ENCODE measurements at regions not wholly inside any gene's neighbourhood (a gene's known extent, or its start where the extent isn't known, plus 50 kb on each side); places are given as distances from the start of the nearest gene placed in this dataset.
A peak's percentile ranks its signal among the peaks of the same experiment; 100 is the strongest.

DNA sequence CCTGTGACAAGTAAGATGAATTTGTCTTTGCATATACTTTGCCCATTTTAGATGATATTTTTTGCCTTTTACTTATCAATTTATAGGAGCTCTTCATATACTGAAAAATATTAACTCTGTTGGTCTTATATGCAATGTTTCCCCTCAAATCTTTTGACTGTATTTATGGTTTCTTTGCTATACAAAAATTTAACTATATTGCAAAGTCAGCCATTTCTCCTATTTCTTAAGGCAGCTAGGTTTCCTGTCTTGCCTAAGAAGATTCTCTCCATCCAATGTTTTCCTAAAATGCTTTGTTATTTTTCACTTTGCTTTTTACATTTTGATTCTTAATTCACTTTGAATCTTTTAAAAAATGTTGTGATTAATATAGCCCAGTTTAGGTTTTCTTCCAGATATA is 273.1 kb downstream of the NSG2 start:
- DNase-seq (ENCODE audit: low spot score) = no peak
- intact Hi-C loops (cut with DNase I) = no loop called here
- ATAC-seq = no peak

DNA sequence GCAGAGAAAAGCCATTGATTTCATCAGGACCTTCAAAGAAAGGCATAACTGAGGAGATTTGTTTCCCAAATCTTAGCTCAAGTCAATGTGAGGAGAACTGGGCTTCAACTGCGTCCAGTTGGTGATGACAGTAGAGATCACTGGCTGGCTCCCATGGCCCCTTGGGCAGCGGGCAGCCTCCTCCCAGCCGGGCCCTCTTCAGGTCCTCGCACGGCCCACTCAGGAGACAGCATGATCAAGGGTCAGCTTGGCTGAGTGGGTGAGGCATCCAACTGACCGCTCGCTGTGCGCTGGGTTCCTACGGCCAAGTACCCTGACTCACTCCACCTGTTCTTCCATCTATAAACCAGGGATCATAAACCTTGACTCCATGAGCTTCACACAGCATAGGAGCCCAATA is 274.0 kb downstream of the NSG2 start:
- intact Hi-C loops (cut with DNase I) = no loop called here
- ATAC-seq = no peak
- no peak for DNase-seq (ENCODE audit: low spot score)

DNA sequence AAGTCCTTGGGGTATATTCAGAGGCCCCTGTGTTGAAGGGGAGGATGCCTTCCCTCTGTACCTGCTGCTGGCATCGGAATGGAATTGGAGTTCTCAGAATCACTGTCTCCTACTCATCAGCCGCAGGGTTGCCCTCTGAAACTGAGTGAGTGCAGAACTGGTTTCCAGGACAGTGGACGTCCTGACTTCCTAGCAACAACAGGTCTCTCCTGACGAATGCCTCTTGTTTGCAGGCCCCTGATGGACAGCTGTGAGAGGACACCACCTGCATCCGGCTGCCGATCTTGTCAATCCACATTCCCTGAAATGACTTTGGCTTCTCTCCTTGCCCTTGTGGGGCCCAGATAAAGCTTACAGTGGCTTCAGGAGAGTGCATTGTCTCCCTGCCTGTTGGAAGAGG is 274.5 kb downstream of the NSG2 start:
- DNase-seq (ENCODE audit: low spot score) (no peak), ATAC-seq (no peak)
- intact Hi-C loops (cut with DNase I) = no loop called here

DNA sequence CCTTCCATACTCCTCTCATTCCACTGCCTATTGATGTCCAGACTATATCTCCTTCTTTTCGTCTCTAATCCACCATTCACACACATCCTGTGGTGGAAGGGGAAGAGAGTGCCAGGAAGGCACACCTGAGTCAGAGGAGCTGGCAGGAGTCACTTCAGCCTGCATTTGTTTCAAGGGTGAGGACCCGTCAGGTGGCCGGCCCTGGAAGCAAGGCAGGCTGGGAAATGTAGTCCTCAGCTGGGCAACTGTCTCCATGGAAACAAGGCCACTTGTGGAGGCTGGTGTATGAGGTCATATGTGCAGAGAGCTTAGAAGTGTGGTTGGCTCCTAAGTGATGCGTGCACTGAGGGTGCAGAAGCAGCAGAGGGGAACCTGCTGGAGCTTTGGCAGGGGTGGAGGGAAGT is 278.4 kb downstream of the NSG2 start:
- intact Hi-C loops (cut with DNase I) = no loop called here
- ATAC-seq (no peak), DNase-seq (ENCODE audit: low spot score) (no peak)

DNA sequence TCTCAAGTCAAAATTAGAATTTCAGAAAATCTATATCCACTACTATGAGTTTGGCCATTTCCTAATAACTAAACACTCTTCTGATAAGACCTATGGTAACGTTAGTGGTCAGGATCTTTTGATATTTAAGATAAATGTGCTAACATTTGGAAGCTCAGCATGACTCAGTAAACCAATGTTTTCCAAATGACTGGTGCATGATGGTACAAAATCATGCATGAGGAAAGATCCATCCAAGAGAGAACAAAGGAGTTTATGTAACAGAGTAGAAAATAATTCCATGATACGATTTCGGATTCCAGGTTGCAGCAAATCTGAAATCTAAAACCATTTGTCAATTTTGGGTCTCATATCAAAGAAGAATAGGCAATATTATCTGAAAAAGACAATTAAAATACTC is 279.2 kb downstream of the NSG2 start:
- no peak for DNase-seq (ENCODE audit: low spot score)
- no peak for ATAC-seq
- intact Hi-C loops (cut with DNase I) = no loop called here

DNA sequence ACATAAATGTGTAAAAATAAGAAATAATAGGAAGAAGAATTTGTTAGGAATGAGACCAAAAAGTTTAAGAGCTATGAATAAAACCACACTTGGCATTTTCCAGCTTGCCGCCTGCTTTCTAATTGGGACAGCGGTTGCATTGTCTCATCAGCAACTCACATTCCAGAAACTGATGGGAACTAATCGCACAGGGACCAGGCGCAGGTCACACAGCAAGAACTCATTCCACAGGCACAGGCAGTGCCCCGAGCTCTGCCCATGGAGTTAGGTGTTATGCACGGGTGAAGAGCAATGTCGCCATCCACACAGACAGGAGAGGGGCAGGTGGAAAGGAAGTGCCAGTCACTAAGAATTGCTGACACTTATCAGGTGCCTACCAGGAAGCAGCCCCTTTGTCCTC is 279.9 kb downstream of the NSG2 start:
- ATAC-seq (no peak), DNase-seq (ENCODE audit: low spot score) (no peak)
- intact Hi-C loops (cut with DNase I) = no loop called here

DNA sequence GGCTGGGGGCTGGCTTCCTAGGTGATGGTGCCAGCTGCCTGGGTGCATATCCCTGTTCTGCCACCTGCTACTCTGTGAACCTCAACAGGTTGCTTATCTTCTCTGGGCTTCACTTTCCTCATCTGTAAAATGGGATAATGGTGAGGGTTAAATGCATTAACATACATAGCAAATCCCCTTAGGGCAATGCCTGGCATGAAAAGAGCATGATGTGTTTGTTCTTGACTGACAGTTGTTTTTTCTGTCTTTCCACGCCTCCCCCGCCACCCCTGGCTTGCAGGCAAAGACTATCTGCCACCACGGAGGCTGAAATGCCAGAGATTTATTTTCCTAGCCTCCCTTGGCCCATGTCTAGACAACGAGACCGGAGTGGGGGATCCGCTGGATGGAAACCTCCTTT is 280.5 kb downstream of the NSG2 start:
- ATAC-seq = no peak
- intact Hi-C loops (cut with DNase I) = no loop called here
- DNase-seq (ENCODE audit: low spot score) = no peak

DNA sequence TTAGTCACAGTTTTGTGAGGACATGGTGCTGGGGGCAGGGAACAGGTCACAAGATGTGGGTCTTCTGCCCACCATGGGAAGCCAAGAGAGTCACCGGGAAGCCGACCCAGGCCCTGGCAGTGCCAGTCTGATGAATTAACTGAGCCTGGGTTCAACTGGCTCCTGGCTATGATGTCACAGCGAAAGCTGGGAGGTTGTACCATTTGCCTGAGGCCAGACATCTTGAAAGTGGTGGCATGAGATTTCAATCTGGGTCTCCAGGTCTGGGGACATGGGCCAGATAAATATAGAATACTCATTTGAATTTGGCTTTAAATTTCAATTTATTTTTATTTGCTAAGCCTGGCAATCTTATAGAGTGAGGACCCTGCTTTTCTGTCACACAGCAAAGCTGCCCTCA is 280.9 kb downstream of the NSG2 start:
- ATAC-seq (no peak), DNase-seq (ENCODE audit: low spot score) (no peak)
- intact Hi-C loops (cut with DNase I) = no loop called here

DNA sequence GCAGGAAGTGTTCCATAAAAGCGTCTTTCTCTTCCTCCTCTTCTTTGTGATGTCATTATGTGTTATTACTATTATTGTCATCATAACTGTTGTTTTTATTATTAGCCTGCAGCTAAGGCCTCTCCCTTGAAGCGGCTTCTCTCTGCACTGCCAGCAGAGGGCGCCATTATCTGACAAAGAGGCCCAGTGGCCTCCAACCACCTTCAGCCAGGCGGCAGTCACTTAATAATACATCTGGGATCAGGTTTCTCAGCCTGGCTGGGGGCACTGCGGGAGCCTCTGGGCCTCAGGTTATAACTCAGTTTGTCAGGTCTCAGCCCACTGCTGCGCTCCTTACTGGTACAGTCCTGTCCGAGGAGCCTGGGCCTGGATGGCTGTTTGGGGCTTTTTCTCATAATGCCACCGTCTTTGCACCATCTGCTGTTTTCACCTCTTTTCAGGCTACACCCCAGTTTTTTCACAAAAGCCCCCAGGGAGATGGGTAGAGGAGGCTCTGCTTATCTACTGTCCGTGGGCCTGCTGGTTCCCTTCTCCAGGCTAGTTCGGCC is 281.9 kb downstream of the NSG2 start:
- intact Hi-C loops (cut with DNase I) = no loop called here
- ATAC-seq = no peak
- peak; percentile 77 for DNase-seq (ENCODE audit: low spot score)

DNA sequence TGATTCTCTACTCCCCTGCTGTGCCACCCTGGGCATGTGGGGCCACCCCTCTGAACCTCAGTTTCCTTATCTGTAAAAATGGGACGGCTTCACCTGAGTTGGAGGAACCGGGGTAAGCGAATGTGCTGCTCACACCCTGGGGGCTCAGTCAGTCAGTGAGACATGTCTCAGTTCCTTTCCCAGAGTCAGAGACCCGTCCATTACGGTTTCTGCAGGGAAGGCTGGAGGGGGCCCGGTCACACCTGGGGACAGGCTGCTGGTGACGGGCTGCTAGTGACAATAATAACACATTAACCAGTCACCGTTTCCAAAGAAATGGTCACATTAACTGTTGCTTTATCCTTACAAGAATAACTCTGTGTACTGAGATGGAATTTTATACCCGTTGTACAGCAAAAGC is 282.4 kb downstream of the NSG2 start:
- ATAC-seq (no peak), DNase-seq (ENCODE audit: low spot score) (no peak)
- intact Hi-C loops (cut with DNase I) = no loop called here

DNA sequence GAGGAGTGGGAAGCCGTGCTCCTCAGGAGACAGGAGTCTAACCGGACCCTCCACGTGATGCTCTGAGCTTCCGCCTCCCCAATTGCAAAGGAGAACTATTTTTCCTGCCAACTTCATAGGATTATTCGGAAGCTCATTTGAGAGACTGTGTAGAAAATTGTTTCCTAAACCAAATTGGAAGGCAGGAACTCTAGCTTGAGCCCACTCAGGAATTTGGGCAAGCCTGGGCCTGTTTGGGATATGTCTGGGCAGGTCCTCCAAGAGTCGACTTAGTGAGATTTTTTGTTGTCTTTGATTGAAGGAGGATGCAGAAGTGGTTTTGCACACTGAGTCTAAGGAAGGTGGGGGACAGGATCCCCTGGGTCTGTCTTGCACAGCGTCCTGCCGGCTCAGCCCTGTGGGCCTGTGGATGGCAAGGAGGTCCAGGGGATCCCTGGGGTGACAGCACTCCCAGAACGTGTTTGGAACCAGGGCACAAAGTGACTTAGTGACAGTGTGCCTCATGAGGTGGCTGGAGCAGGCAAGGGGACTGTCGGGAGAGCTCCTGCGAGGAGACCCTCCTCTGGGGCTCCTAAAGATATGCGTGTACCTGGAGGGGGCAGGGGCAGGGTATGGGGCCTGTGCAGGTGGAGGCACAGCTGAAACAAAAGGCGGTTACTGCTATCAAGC is 283.3 kb downstream of the NSG2 start:
- intact Hi-C loops (cut with DNase I) = no loop called here

DNA sequence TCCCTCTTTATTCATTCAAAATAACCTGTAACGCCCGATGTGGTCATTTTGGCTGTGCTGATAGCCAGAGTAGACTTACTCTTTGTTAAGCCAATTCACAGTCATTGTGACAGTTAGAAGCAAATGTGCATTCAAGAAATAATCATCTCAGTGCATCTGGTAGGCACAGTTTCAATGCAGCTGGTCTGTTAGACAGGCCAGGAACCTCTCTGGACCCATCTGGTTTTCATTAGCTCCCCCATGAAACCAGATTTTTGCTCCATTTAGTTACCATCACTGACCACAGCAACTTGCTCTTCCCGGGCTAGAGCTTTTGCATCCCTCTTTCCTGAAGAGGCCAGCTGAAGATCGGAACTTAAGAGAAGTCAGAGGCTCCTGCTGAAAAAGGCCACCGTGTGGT is 284.2 kb downstream of the NSG2 start:
- intact Hi-C loops (cut with DNase I) = no loop called here
- ATAC-seq (peak; percentile 60), DNase-seq (ENCODE audit: low spot score) (no peak)

More for the DNA sequence above, 283.3 kb downstream of the NSG2 start:
- ATAC-seq = no peak
- DNase-seq (ENCODE audit: low spot score) = no peak

DNA sequence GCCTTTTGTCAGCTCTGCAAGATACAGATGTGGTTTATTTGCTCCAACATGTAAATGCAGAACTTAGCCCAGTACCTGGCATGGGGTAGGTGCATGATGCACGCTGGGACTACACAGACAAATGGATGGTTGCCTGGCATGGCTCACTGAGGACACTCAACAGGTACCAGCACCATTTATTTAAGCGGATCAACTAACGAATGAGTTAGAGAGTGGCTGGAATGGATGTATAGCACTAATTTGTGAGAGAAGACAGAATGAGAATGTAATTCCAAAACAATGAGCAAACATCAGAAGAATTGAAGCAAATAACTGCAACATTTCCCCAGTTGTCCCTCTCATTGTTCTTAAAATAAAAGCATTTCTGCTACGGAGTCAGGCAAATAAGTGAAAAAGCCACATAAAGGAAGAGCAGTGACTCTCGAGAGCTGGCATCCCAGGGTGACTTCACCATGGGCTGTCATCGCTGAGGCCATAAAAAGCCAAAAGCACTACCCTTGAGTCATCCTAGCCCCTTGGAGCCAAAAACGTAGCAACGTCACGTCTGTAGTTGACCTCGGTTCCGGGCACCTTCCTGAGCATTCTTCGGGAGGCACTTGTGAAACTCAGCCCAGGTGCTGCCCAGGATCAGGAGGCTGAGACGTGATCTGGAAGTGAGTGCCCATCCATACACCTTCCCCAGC is 290.3 kb downstream of the NSG2 start:
- no peak for DNase-seq (ENCODE audit: low spot score)
- intact Hi-C loops (cut with DNase I) = no loop called here
- ATAC-seq = no peak

DNA sequence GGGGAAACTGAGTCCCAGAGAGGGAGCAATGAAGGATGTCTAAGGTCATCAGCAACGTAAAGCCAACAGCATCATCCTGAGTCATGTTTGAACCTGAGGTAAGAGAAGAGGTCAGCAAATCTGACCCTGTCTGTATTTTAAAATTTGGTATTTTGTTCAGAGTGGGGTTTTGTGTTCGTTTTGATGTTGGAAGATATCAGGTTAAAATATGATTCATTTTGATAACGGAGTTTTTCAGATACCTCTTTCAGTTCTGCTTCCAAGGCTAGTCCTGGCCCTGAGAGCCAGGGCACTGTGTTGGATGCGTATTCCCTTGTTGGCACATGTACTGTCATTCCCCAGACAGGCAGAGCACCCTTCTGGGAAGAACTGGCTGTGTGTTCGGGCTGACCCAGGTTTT is 291.0 kb downstream of the NSG2 start:
- intact Hi-C loops (cut with DNase I) = no loop called here
- ATAC-seq = no peak
- no peak for DNase-seq (ENCODE audit: low spot score)

DNA sequence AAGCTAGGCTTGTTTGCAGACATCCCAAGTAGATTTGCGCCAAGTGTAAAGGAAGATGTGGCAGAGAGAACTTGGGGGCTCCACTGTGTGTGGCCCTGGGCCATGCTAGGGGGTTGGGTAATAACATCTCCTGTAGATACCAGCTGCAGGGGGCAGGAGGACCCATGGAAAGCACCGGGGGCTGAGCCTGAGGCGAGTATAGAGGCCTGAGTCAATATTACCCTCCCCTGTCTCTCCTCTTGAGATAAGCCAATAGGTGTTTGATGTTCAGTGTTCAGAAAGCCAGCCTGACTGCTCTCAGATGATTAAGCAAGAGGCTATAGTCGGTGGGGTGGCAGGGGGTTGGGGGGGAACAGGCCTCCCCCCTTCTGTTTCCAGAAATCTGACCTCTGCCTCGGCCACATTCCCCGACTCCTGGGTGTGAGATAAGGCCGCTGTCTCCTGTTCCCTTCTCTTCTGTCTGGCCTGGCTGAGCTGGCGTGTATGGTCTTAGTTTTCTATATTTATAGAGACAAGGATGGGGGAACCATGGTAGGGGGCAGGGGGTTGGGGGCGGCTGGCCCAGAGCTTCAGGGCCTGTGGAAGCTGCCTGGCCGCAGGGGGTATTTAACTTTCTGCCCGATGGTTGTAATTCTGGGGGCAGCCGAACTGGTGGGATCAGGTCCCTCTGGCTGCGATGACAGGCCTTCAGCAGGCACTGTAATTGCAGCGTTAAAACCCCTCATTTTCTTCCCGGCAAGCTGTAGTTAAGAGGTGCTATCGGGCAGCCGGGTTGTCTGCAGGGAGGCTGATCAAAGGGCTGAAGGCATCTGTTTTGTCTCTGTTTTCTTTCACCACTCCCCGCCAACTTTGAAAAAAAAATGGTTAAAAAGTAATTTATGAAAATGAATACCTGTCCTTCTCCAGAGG is 292.0 kb downstream of the NSG2 start:
- no peak for DNase-seq (ENCODE audit: low spot score)
- no peak for ATAC-seq
- intact Hi-C loops (cut with DNase I) = no loop called here

DNA sequence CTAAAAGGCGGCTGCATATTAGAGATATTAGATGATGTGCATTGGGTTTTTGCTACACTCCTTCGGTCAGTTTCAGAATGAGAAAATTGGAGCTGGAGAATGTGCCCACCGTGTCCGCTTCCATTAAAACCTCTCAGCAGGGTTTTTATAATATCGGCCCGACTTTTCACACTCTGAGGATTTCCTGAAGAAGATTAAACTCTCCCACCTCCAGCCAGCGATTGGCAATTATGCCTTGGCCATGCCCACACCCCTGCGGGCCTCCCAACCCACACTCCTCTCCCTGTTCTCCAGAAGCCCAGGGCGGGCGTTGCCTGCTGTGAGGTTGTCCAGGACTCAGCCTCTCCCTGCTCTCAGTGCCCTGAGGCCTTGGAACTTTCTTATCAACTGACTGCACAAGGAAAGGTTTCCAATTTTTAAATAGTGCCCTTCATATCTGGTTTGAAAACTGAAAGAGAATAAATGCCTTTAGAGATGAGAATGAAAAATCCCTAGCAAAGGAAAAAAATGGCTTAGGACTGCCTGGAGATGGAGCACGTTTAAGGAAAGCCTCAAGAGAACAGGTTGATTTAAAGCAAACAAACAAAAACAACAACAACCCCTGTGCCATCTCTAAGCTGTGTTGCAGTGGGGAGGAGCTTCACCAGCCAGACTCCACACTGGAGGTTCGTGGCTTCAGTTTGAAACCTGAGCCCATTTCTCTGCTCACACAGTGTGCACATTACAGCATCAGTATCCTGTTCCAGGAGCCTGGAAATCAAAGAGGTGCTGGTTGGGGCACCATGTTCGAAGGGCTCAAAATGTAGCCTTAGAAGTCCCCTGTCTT is 292.9 kb downstream of the NSG2 start:
- no peak for DNase-seq (ENCODE audit: low spot score)
- intact Hi-C loops (cut with DNase I) = no loop called here
- ATAC-seq = peak; percentile 75

DNA sequence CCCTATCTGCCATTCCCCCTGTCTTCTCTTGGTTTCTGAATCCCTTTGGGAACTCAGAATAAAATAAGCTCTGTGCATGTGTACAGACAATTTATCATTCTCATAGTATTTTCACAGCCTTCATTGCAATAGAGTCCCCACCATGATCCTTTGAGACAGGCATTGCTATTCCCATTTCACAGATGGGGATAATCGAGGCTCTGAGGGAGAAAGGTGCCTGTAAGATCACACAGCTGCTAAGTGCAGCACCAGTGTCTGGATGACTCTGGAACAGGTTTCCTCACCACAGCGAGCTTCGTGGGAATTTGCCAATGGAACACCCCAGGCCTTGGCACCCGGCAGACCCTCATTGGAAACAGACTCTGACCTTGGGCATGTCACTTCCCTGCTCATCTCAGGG is 293.6 kb downstream of the NSG2 start:
- ATAC-seq (no peak), DNase-seq (ENCODE audit: low spot score) (no peak)
- intact Hi-C loops (cut with DNase I) = no loop called here

DNA sequence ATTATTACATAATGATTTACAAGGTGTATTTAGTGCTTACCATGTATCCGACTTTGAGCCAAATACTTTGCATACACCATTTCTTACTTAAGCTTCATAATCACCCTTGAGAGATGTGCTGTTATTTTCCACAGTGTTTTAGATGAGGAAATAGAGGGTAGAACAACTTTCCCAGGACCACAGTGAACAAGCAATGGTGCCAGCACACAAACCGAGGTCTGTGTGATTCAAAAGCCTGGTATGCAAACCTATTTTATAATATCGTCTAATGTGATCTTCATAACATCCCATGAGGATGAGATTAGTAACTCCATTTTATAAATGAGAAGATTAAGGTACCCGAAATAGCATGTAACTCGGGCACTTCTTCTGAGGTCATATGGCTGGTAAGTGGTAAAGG is 294.7 kb downstream of the NSG2 start:
- DNase-seq (ENCODE audit: low spot score) (no peak), ATAC-seq (no peak)
- intact Hi-C loops (cut with DNase I) = loop anchor here (10.0 kb wide), 1 partner anchor 1525 kb away; no protein-coding TSS in a partner anchor

DNA sequence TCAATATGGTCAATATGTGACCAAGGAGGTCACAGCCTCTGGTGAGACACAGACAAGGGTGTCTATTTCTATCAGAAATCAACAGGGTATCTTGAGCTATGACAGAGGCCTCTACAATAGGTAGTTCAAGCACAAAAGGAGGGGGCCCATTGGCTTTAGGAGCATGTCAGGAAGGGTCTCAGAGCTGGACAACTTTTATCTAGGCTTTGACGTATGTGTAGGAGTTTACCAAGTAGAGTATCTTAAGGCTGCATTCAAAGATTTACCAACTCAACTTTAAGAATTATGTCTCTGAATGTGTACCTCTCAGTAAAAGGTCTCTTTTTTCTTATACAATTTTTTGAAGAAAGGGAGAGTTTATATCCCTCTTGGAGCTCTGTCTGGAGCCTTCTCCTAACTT is 297.2 kb downstream of the NSG2 start:
- ATAC-seq = no peak
- no peak for DNase-seq (ENCODE audit: low spot score)
- intact Hi-C loops (cut with DNase I) = loop anchor here (10.0 kb wide), 1 partner anchor 1528 kb away; no protein-coding TSS in a partner anchor
